ENCODE measurements at regions not wholly inside any gene's neighbourhood (a gene's known extent, or its start where the extent isn't known, plus 50 kb on each side); places are given as distances from the start of the nearest gene placed in this dataset.

DNA sequence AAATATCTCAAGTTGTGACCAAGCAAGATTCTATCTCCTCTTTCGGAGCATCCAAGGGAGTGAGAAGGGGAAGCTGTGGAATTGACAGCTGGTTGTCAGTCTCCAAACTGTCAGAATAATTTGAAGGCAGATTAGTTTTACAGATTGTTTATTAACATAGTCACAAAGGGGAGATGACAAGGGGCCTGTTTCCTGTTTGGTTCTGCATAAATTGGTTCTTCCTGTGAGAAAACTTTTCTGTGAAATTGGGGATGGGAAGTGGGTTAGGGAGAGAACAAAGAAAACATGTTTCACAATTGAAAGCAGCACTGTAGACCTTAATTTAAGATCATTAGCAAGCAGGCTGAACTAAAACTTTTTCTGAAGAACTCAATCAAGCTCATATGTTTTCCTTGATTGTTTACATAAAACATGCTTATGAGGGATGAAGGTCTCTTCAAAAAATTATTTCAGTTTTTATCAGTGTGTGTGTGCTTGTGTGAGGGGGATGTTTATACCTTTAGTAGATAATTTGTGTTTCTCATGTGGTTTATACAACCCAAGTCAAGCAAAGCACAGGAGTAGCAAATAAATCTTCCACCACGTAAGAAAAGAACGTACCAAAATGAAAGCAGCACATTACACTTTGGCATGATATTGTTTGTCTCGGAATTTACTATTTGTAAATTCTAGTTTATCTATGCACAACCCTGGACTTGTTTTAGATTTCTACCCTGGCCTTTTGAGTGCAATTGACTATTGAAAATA, 604.9 kb upstream of the CDH2 start:
- no peak overlapping the region for H3K4me3 ChIP-seq (ENCODE audit: low read depth, low read length)
- DNase-seq (ENCODE audit: low read depth), result no peak
- TF ChIP-seq, protein P1, sequence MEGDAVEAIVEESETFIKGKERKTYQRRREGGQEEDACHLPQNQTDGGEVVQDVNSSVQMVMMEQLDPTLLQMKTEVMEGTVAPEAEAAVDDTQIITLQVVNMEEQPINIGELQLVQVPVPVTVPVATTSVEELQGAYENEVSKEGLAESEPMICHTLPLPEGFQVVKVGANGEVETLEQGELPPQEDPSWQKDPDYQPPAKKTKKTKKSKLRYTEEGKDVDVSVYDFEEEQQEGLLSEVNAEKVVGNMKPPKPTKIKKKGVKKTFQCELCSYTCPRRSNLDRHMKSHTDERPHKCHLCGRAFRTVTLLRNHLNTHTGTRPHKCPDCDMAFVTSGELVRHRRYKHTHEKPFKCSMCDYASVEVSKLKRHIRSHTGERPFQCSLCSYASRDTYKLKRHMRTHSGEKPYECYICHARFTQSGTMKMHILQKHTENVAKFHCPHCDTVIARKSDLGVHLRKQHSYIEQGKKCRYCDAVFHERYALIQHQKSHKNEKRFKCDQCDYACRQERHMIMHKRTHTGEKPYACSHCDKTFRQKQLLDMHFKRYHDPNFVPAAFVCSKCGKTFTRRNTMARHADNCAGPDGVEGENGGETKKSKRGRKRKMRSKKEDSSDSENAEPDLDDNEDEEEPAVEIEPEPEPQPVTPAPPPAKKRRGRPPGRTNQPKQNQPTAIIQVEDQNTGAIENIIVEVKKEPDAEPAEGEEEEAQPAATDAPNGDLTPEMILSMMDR (conservative IDR thresholded peaks at IDR 0.05; ENCODE audit: low read depth, low read length), result no peak

DNA sequence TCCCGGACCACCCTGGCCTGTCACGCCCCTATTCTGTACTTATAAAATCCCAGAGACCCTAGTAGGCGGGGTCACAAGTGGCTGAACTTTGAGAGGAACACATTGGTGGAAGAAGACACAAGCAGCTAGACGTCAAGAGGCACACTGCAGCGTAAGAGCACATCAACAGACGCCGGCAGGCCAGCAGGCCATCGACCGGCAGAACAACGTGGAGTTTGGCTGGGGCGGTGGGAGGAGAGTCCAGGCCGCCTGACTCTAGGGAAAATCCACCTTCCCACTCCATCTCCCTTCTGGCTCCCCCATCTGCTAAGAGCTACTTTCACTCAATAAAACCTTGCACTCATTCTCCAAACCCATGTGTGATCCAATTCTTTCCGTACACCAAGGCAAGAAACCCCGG, 601.8 kb upstream of the CDH2 start:
- DNase-seq (ENCODE audit: low read depth), result no peak
- H3K4me3 ChIP-seq (ENCODE audit: low read depth, low read length), result no peak overlapping the region
- TF ChIP-seq, protein P1 (conservative IDR thresholded peaks at IDR 0.05; ENCODE audit: low read depth, low read length), result no peak

DNA sequence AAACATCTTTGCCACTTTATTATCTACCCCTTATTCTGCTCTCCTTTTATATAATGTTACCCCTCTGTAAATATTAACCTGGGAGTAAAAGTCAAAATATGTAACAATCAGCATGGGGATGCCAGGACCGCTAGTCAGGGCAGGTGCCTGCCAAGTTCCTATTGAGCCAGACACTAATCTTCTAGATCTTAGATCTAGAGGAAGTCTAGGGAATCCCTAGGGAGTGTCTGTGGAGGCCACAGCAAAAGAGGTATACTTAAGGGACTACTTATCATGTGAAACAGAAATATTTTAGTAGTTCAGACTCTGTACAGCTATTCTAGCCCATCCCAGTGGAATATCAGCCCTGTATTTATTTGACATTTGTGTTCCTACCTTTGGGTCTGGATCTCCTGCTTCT, 600.8 kb upstream of the CDH2 start:
- no peak for DNase-seq (ENCODE audit: low read depth)
- no peak overlapping the region for H3K4me3 ChIP-seq (ENCODE audit: low read depth, low read length)
- TF ChIP-seq, protein P1 (conservative IDR thresholded peaks at IDR 0.05; ENCODE audit: low read depth, low read length), result no peak

DNA sequence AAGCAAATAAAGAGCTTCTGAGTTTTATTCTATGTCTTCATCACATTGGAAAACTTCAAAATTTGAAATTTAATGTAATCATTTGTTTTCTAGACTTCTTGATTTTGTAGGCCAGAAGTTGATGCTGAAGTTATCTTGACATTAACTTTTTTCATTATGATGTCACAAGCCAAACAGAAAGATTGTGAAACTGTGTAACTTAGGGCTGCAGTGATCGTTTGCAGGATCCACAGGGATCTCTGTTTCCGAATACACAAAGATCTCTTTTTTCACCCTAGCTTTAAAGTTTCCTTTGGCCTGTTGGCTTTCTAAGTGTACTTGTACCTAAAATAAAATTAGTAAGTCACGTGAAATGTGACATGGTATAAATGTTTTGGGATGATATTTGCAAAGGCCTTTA, 594.9 kb upstream of the CDH2 start:
- no peak for DNase-seq (ENCODE audit: low read depth)
- TF ChIP-seq, protein P1 (conservative IDR thresholded peaks at IDR 0.05; ENCODE audit: low read depth, low read length), result no peak
- H3K4me3 ChIP-seq (ENCODE audit: low read depth, low read length), result no peak overlapping the region

DNA sequence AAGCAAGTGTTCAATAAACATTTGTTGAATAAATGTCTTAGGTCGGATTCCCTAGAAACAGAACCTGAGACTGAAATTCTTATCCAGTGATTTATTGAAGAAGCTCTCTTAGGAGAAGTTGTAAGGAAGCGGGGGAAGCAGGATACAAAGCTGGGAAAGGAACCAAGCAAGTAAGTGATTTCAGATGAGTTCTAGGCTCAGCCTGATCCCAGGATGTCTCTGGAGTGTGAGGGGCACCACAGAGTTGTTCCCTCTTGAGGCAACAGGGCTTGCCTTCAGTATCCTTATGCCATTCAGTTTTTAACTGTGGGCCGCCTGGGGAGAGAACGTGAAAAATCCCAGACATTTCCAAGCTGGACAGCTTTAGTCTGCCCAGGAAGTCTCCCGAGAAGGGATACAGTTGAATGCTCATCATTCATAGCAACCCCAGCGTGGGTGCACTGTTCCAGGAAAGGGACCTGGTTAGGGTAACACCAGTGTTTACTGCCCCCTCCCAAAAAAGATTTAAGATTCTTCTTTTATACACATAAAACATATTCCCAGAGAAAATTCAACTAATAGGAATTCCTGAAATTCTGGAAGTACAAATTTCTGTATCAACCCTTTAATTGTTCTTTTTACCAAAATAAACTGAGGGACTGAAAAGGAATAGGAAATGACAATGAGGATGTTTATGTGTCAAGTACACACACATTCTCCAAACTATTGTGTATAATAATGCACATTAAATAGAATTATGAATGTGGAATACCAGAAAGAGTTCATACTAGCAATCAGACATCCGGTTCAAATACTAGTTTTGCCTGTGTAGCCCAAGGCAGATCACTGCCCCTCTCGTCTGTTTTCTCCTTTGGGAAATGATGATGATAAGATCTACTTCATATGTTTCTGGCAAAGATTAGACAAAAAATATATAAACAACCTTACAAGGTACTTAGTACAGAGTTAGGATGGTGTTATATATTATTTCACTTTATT, 592.1 kb upstream of the CDH2 start:
- no peak for DNase-seq (ENCODE audit: low read depth)
- H3K4me3 ChIP-seq (ENCODE audit: low read depth, low read length), result no peak overlapping the region
- TF ChIP-seq, protein P1 (conservative IDR thresholded peaks at IDR 0.05; ENCODE audit: low read depth, low read length), result no peak

DNA sequence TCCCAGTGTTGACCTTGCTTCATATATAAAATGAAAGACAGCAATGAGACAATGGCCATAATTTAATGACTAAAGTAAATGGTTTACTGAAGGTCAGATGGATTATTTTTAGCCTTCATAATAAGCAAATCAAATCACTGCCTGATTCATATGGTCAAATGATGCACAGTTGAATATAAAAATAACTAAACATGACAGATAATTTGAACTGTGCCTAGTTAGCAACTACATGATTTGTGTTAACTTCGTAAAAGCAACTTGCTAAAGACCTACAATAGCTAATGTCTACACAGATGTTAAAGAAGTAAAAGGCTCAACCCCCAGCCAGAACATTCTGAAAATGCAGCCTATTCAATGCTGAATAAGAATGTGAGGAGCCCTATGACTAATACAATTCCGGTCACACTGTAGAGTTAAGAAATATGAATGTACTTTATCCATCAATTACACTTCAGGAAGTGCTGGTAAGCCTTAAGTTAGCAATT, 590.8 kb upstream of the CDH2 start:
- H3K4me3 ChIP-seq (ENCODE audit: low read depth, low read length), result no peak overlapping the region
- TF ChIP-seq, protein P1 (conservative IDR thresholded peaks at IDR 0.05; ENCODE audit: low read depth, low read length), result no peak
- DNase-seq (ENCODE audit: low read depth), result peak; percentile 26
